Duodenal mucosa (tissue), 2 donors: ENCODE measurements at regions not wholly inside any gene's neighbourhood (a gene's known extent, or its start where the extent isn't known, plus 50 kb on each side); places are given as distances from the start of the nearest gene placed in this dataset.

Experiments
- H3K27ac ChIP-seq: one replicate; pipeline ENCODE4 v1.7.0; 2013; ENCODE audit warnings: low read depth, low read length
- H3K27me3 ChIP-seq, 2 donors: one replicate each; pipeline ENCODE4 v1.7.0; 2013; ENCODE audit warnings: low read length in 2 of 2, control low read depth in 1 of 2; ENCODE audit not compliant: insufficient read depth in 2 of 2, control insufficient read depth in 1 of 2
- H3K36me3 ChIP-seq, 2 donors: one replicate each; pipeline ENCODE4 v1.7.0; 2013; ENCODE audit warnings: low read length in 2 of 2, control low read depth in 1 of 2; ENCODE audit not compliant: insufficient read depth in 2 of 2, control insufficient read depth in 1 of 2
- H3K4me1 ChIP-seq, 2 donors: one replicate each; pipeline ENCODE4 v1.7.0; 2013; ENCODE audit warnings: low read length in 2 of 2, control low read depth in 1 of 2; ENCODE audit not compliant: insufficient read depth in 2 of 2, control insufficient read depth in 1 of 2
- H3K4me3 ChIP-seq, 2 donors: one replicate each; pipeline ENCODE4 v1.7.0; 2013; ENCODE audit warnings: low read length in 2 of 2, low read depth in 1 of 2
- H3K9ac ChIP-seq, 2 donors: one replicate each; pipeline ENCODE4 v1.7.0; 2013; ENCODE audit warnings: low read length in 2 of 2, low read depth in 1 of 2
- H3K9me3 ChIP-seq, 2 donors: one replicate each; pipeline ENCODE4 v1.7.0; 2013; ENCODE audit warnings: low read length in 2 of 2, control low read depth in 1 of 2; ENCODE audit not compliant: control insufficient read depth in 1 of 2

GRCh38 chr5:91224456-91224855 is 158.7 kb downstream of the ARRDC3 start:
- Histone ChIP-seq H3K27me3 (no peaks in the 10 kb centered on the region), H3K4me1 (no peaks in the 10 kb centered on the region), H3K36me3 (no peaks in the 10 kb centered on the region), H3K4me3 (no peak overlapping the region), H3K9me3 (peaks cover 0 to 6% of the 10 kb centered on the region in 2 donors), H3K9ac (no peak overlapping the region), H3K27ac (no peak overlapping the region)

DNA sequence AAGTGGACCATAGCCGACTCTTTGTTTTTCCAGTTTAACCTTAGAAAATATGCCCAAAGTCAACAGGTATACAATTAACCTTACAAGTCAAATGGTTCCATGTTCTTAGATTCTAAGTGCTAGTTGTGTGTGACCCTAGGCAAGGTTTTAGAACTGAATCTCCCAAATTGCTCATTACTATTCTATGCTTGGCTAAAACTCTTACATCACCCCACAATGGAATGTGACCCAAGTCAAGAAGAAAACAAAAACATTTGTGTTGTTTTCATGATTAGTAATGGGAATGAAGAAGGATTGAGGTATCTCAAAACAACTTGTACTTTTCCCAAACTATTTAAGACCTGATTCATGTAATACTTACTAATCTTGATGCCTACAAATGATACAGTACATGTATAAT is 159.2 kb downstream of the ARRDC3 start:
- Histone ChIP-seq H3K27me3 (no peaks in the 10 kb centered on the region), H3K36me3 (no peaks in the 10 kb centered on the region), H3K4me3 (no peak overlapping the region), H3K27ac (no peak overlapping the region), H3K4me1 (no peaks in the 10 kb centered on the region), H3K9me3 (peaks cover 0 to under 1% of the 10 kb centered on the region in 2 donors), H3K9ac (no peak overlapping the region)

DNA sequence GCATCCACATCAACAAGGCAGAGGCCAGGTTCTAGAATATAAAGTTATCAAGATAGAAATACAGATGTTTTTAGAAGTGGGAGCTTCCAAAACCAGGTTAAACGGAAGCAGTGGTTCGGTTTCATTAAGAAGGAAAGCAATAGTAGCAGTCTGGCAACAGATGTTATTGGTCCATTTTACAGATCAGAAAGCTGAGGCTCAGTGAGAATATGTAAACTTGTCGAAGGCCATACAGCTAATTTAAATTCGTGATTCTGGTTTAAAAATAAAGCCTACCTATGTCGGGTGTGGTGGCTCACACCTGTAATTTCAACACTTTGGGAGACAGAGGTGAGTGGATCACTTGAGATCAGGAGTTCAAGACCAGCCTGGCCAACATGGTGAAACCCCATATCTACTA is 160.6 kb downstream of the ARRDC3 start:
- Histone ChIP-seq H3K9ac (no peak overlapping the region), H3K27me3 (no peaks in the 10 kb centered on the region), H3K36me3 (no peaks in the 10 kb centered on the region), H3K27ac (no peak overlapping the region), H3K4me1 (no peaks in the 10 kb centered on the region), H3K9me3 (no peaks in the 10 kb centered on the region), H3K4me3 (no peak overlapping the region)

- Histone ChIP-seq H3K27me3 (no peaks in the 10 kb centered on the region), H3K9me3 (no peaks in the 10 kb centered on the region)
Measured at GRCh38 chr5:91221917-91222316, 161.2 kb downstream of the ARRDC3 start.

GRCh38 chr5:91219803-91220371 is 163.2 kb downstream of the ARRDC3 start:
- H3K27ac ChIP-seq: no peak overlapping the region
- no peak overlapping the region for H3K9ac ChIP-seq
- no peaks in the 10 kb centered on the region for H3K4me1 ChIP-seq
- no peaks in the 10 kb centered on the region for H3K36me3 ChIP-seq
- no peak overlapping the region for H3K4me3 ChIP-seq
- no peaks in the 10 kb centered on the region for H3K27me3 ChIP-seq
- no peaks in the 10 kb centered on the region for H3K9me3 ChIP-seq

More at GRCh38 chr5:91221917-91222316, 161.2 kb downstream of the ARRDC3 start:
- Histone ChIP-seq H3K27ac (no peak overlapping the region), H3K36me3 (no peaks in the 10 kb centered on the region), H3K4me1 (no peaks in the 10 kb centered on the region), H3K9ac (no peak overlapping the region), H3K4me3 (no peak overlapping the region)

DNA sequence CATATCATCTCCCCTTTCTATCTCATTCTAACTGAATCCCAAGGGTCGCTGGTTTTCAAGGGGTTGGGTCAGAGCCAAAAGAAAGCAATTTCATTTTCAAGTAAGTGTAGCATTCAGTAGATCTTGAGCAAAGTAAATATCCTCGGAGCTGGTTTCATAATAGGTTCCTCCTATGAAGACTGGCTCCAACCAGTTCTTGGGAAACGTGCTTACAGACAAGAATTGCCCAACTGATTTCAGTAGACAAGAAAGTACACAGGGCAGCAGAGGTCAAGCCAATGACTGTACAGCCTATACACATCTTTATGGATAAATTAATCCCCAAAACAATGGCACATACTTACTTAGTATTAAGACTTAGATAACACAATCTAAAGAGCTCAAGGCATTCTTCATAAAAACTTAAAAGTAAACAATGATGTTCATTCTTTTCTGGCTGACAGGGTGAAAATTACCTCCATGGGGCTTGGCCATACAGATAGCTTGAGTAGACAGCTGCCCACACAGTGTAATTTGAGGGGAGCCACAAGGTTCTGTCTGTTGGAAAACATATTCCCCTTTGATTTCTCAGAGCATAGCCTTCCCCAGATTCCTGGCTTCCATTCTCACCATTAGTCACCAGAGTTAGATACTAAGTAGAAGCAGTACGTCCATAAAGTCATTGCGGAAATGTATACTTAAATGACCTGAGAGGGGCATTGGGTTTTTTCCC is 163.9 kb downstream of the ARRDC3 start:
- Histone ChIP-seq H3K4me1 (no peaks in the 10 kb centered on the region), H3K27me3 (no peaks in the 10 kb centered on the region), H3K9me3 (no peaks in the 10 kb centered on the region), H3K27ac (no peak overlapping the region), H3K36me3 (no peaks in the 10 kb centered on the region), H3K9ac (no peak overlapping the region), H3K4me3 (no peak overlapping the region)

- no peak overlapping the region for H3K9ac ChIP-seq
Measured at GRCh38 chr5:91217859-91218258, 165.3 kb downstream of the ARRDC3 start.

DNA sequence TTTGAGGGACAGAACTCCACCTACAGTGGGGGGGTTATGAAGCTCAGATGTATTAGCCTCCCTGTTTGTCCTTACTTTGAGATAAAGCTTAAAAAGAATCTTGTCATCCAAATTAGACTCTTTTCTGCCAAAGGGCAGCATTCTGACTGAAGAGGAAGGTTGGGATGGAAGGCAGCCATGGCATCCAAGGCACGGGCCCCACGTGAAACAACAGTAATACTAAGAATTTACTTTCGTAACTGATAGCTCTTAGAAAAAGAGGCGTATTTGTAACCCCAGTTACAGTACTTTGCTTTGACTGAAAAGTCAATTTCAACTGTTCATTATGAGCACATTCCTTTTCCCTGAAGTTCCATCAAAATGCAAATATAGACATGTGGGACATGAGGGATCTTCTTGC is 168.5 kb downstream of the ARRDC3 start:
- H3K9me3 ChIP-seq: no peaks in the 10 kb centered on the region
- no peak overlapping the region for H3K4me3 ChIP-seq
- no peak overlapping the region for H3K9ac ChIP-seq
- H3K27me3 ChIP-seq: no peaks in the 10 kb centered on the region
- H3K36me3 ChIP-seq: no peaks in the 10 kb centered on the region
- H3K4me1 ChIP-seq: peaks cover 3 to 7% of the 10 kb centered on the region in 2 donors
- H3K27ac ChIP-seq: no peak overlapping the region

More at GRCh38 chr5:91217859-91218258, 165.3 kb downstream of the ARRDC3 start:
- Histone ChIP-seq H3K36me3 (no peaks in the 10 kb centered on the region), H3K9me3 (no peaks in the 10 kb centered on the region), H3K27me3 (no peaks in the 10 kb centered on the region), H3K27ac (no peak overlapping the region), H3K4me1 (peaks cover 0 to 2% of the 10 kb centered on the region in 2 donors), H3K4me3 (no peak overlapping the region)
